Prostate gland (tissue), 2 donors: ENCODE measurements at regions not wholly inside any gene's neighbourhood (a gene's known extent, or its start where the extent isn't known, plus 50 kb on each side); places are given as distances from the start of the nearest gene placed in this dataset.

Experiments used
- CTCF ChIP-seq, 4 experiments: fragments of 200-600 bp in 2 of 4; fragments of 450-650 bp in 2 of 4; sonication (generic) in 2 of 4; IDR thresholded peaks; 1 replicate in 3 of 4; 2 replicates in 1 of 4; pipeline ENCODE4 v1.5.1; 2016 to 2019; ENCODE audit warnings: antibody characterized with exemption in 4 of 4, mild to moderate bottlenecking in 2 of 4, moderate library complexity in 2 of 4
- POLR2A ChIP-seq: fragments of 450-650 bp; IDR thresholded peaks from one replicate; pipeline ENCODE4 v1.6.1; 2016; ENCODE audit warnings: antibody characterized with exemption, mild to moderate bottlenecking
- POLR2AphosphoS5 ChIP-seq: sonication (generic); formaldehyde crosslinking; IDR thresholded peaks from one replicate; pipeline ENCODE4 v1.6.1; 2017; ENCODE audit warnings: antibody characterized with exemption

GRCh38 chr13:30061217-30061616 lies 210.8 kb upstream of the UBL3 start:
- TF ChIP-seq CTCF (IDR thresholded peaks at IDR 0.05) (no peak), POLR2A (no peak), POLR2AphosphoS5 (no peak)
